Caco-2 (cell line): ENCODE measurements at regions not wholly inside any gene's neighbourhood (a gene's known extent, or its start where the extent isn't known, plus 50 kb on each side); places are given as distances from the start of the nearest gene placed in this dataset.

ENCODE experiments used
- BruUV-seq: library from RNA; stranded (reverse); fragments of 400-500 nt; replicated peaks from 2 replicates; lab custom pipeline; 2021; lab: Mats Ljungman, UMichigan
- CTCF ChIA-PET: fragments of 300-600 bp; sonication (Branson Sonifier 250); formaldehyde crosslinking; loops from one replicate; lab custom pipeline; 2022; ENCODE audit warnings: antibody characterized with exemption; lab: Charles Lee
- POLR2A ChIA-PET: fragments of 300-600 bp; sonication (Branson Sonifier 250); formaldehyde crosslinking; loops from one replicate; lab custom pipeline; 2022; ENCODE audit warnings: antibody characterized with exemption; lab: Charles Lee
- DNase-seq, 2 experiments: peaks; one replicate each; pipeline versions ENCODE4 v3.0.0 to v3.0.0-alpha.2; 2020 to 2022
- H3K27me3 ChIP-seq: replicated peaks from 2 replicates; pipeline ENCODE4 v1.6.0; 2011; ENCODE audit warnings: low read length; ENCODE audit not compliant: control insufficient read depth, insufficient read depth
- H3K36me3 ChIP-seq: 2 replicates; pipeline ENCODE4 v1.5.1; 2011; ENCODE audit warnings: low read length; ENCODE audit not compliant: control insufficient read depth, insufficient read depth
- H3K4me1 ChIP-seq: fragments of 250-450 bp; sonication (Bioruptor Pico); 2 replicates; pipeline ENCODE4 v1.5.1; 2020; ENCODE audit warnings: mild to moderate bottlenecking
- H3K4me3 ChIP-seq: 2 replicates; pipeline ENCODE4 v1.5.1; 2011; ENCODE audit warnings: low read depth, mild to moderate bottlenecking, control low read depth, low read length
- H3K9me3 ChIP-seq: fragments of 250-450 bp; sonication (Bioruptor Pico); 2 replicates; pipeline ENCODE4 v1.5.1; 2020; ENCODE audit warnings: mild to moderate bottlenecking, moderate library complexity
- H3K27ac Mint-ChIP-seq: one replicate; pipeline ENCODE4 v1.8.0; 2022; ENCODE audit warnings: mixed read lengths; ENCODE audit not compliant: unreplicated experiment
- H3K27me3 Mint-ChIP-seq: one replicate; pipeline ENCODE4 v1.8.0; 2022; ENCODE audit warnings: mixed read lengths; ENCODE audit not compliant: insufficient read depth, unreplicated experiment
- H3K36me3 Mint-ChIP-seq: one replicate; pipeline ENCODE4 v1.8.0; 2022; ENCODE audit warnings: mild to moderate bottlenecking, mixed read lengths; ENCODE audit not compliant: insufficient read depth, unreplicated experiment
- H3K4me1 Mint-ChIP-seq: one replicate; pipeline ENCODE4 v1.8.0; 2022; ENCODE audit warnings: low read depth, mixed read lengths; ENCODE audit not compliant: unreplicated experiment
- H3K4me3 Mint-ChIP-seq: one replicate; pipeline ENCODE4 v1.8.0; 2022; ENCODE audit warnings: mild to moderate bottlenecking, moderate library complexity, mixed read lengths; ENCODE audit not compliant: unreplicated experiment
- H3K9me3 Mint-ChIP-seq: one replicate; pipeline ENCODE4 v1.8.0; 2022; ENCODE audit warnings: mixed read lengths; ENCODE audit not compliant: unreplicated experiment
- intact Hi-C: fragments of 100-400 bp; cut with micrococcal nuclease; formaldehyde crosslinking; loops from one replicate; pipeline ENCODE4 v1.10.0; 2022; ENCODE audit not compliant: unreplicated experiment
- TF ChIP-seq, protein P1 (sequence below), 2 experiments: fragments of 200-600 bp in 1 of 2; IDR thresholded peaks; 1 replicate in 1 of 2; 2 replicates in 1 of 2; pipeline versions ENCODE4 v1.5.1 to v1.8.0; 2011 to 2022; ENCODE audit warnings: antibody characterized with exemption in 1 of 2, control low read depth in 1 of 2, inconsistent platforms in 1 of 2, low read depth in 1 of 2, low read length in 1 of 2, mild to moderate bottlenecking in 1 of 2, moderate library complexity in 1 of 2; ENCODE audit not compliant: insufficient read depth in 1 of 2, severe bottlenecking in 1 of 2, unreplicated experiment in 1 of 2

DNA sequence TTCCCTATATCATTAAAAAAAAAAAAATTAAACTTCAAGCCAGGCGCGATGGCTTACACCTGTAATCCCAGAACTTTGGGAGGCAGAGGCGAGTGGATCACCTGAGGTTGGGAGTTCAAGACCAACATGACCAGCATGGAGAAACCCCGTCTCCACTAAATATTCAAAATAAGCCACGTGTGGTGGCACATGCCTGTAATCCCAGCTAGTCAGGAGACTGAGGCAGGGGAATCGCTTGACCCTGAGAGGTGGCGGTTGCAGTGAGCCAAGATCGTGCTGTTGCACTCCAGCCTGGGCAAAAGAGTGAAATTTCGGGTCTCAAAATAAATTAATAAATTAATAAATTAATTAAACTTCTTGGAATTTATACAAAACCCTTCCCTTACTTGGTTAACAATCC lies 358.6 kb upstream of the CDH9 start:
- Histone ChIP-seq H3K4me1 (no peaks in the 10 kb centered on the region), H3K4me3 (no peak overlapping the region), H3K36me3 (no peaks in the 10 kb centered on the region), H3K9me3 (no peaks in the 10 kb centered on the region; the same call in 1 of the 2 replicates), H3K27me3 (no peaks in the 10 kb centered on the region)
- ChIA-PET CTCF (no interaction called here), POLR2A (no interaction called here)
- Mint-ChIP-seq H3K27me3 (no peaks in the 10 kb centered on the region), H3K4me3 (no peak overlapping the region), H3K9me3 (no peaks in the 10 kb centered on the region), H3K36me3 (no peaks in the 10 kb centered on the region), H3K27ac (no peak overlapping the region), H3K4me1 (no peaks in the 10 kb centered on the region)
- intact Hi-C loops: no loop called here
- no peak for DNase-seq
- TF ChIP-seq, protein P1, sequence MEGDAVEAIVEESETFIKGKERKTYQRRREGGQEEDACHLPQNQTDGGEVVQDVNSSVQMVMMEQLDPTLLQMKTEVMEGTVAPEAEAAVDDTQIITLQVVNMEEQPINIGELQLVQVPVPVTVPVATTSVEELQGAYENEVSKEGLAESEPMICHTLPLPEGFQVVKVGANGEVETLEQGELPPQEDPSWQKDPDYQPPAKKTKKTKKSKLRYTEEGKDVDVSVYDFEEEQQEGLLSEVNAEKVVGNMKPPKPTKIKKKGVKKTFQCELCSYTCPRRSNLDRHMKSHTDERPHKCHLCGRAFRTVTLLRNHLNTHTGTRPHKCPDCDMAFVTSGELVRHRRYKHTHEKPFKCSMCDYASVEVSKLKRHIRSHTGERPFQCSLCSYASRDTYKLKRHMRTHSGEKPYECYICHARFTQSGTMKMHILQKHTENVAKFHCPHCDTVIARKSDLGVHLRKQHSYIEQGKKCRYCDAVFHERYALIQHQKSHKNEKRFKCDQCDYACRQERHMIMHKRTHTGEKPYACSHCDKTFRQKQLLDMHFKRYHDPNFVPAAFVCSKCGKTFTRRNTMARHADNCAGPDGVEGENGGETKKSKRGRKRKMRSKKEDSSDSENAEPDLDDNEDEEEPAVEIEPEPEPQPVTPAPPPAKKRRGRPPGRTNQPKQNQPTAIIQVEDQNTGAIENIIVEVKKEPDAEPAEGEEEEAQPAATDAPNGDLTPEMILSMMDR (IDR thresholded peaks at IDR 0.05; ENCODE audit: insufficient read depth in 1 of 2, low read depth in 1 of 2, low read length in 1 of 2, severe bottlenecking in 1 of 2, unreplicated experiment in 1 of 2): no peak
- no TSS peak for BruUV-seq

- TF ChIP-seq, protein P1 (IDR thresholded peaks at IDR 0.05; ENCODE audit: insufficient read depth in 1 of 2, low read depth in 1 of 2, low read length in 1 of 2, severe bottlenecking in 1 of 2, unreplicated experiment in 1 of 2): no peak
- H3K36me3 ChIP-seq: no peaks in the 10 kb centered on the region
- no peaks in the 10 kb centered on the region for H3K27me3 ChIP-seq
- H3K4me1 ChIP-seq: no peaks in the 10 kb centered on the region
- Mint-ChIP-seq H3K36me3 (no peaks in the 10 kb centered on the region), H3K9me3 (no peaks in the 10 kb centered on the region), H3K4me1 (no peaks in the 10 kb centered on the region), H3K27me3 (no peaks in the 10 kb centered on the region), H3K4me3 (no peak overlapping the region), H3K27ac (no peak overlapping the region)
- no TSS peak for BruUV-seq
- H3K4me3 ChIP-seq: no peak overlapping the region
- H3K9me3 ChIP-seq: no peaks in the 10 kb centered on the region
- CTCF ChIA-PET: no interaction called here
- intact Hi-C loops: no loop called here
- POLR2A ChIA-PET: no interaction called here
- no peak for DNase-seq
These were observed 354.3 kb upstream of the CDH9 start for GRCh38 chr5:27392716-27393115.

DNA sequence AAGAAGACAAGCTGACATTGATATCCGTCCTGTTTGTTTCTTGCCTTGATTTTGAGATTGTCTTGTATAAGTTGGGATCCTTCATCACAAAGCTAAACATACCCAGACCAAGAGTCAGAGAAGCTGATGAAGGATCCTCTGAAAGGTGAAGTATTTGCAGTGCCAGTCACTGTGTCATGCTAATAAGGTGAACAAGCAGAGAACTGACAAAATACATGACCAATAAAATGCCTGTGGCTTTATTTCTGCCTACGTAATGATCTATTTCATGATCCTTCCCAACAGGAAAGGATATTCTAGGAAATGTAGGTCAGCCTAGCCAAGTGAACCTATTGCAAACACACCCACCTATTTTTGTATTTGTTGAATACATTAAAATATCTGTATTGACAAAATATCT lies 351.3 kb upstream of the CDH9 start:
- CTCF ChIA-PET: no interaction called here
- TF ChIP-seq, protein P1 (IDR thresholded peaks at IDR 0.05; ENCODE audit: insufficient read depth in 1 of 2, low read depth in 1 of 2, low read length in 1 of 2, severe bottlenecking in 1 of 2, unreplicated experiment in 1 of 2): no peak
- no peak for DNase-seq
- Histone ChIP-seq H3K4me3 (no peak overlapping the region), H3K4me1 (no peaks in the 10 kb centered on the region), H3K9me3 (no peaks in the 10 kb centered on the region), H3K27me3 (no peaks in the 10 kb centered on the region), H3K36me3 (no peaks in the 10 kb centered on the region)
- Mint-ChIP-seq H3K9me3 (no peaks in the 10 kb centered on the region), H3K4me3 (no peak overlapping the region), H3K27ac (no peak overlapping the region), H3K27me3 (no peaks in the 10 kb centered on the region), H3K4me1 (no peaks in the 10 kb centered on the region), H3K36me3 (no peaks in the 10 kb centered on the region)
- BruUV-seq: no TSS peak
- POLR2A ChIA-PET: no interaction called here
- intact Hi-C loops: no loop called here
